NOMO-1 treated with dmso at 0.1 percent for 144 hours (cell line): ENCODE measurements at regions not wholly inside any gene's neighbourhood (a gene's known extent, or its start where the extent isn't known, plus 50 kb on each side); places are given as distances from the start of the nearest gene placed in this dataset.

ENCODE experiments used
- DNase-seq: peaks from one replicate; lab custom pipeline; 2025; ENCODE audit not compliant: unreplicated experiment; lab: John Stamatoyannopoulos, UW

GRCh38 chr6:146865756-146866379, 267.1 kb downstream of the ADGB start:
- DNase-seq: no peak

GRCh38 chr6:146866731-146867414, 268.1 kb downstream of the ADGB start:
- DNase-seq: no peak

- DNase-seq: no peak
Observed at GRCh38 chr6:146868671-146869209, 270.0 kb downstream of the ADGB start.

- DNase-seq: no peak
Observed at GRCh38 chr6:146870760-146871159, 272.0 kb downstream of the ADGB start.

- no peak for DNase-seq
Observed at GRCh38 chr6:146871611-146872425, 273.0 kb downstream of the ADGB start.

- DNase-seq: no peak
Observed at GRCh38 chr6:146872426-146872785, 273.6 kb downstream of the ADGB start.

- no peak for DNase-seq
Observed at GRCh38 chr6:146874278-146875018, 275.7 kb downstream of the ADGB start.

- DNase-seq: no peak
Observed at GRCh38 chr6:146875927-146876270, 277.1 kb downstream of the ADGB start.

GRCh38 chr6:146876271-146877151, 277.7 kb downstream of the ADGB start:
- peak; percentile 72 for DNase-seq

- DNase-seq: no peak
Observed at GRCh38 chr6:146878168-146878951, 279.6 kb downstream of the ADGB start.

- DNase-seq: no peak
Observed at GRCh38 chr6:146878952-146879340, 280.2 kb downstream of the ADGB start.

- DNase-seq: no peak
Observed at GRCh38 chr6:146879406-146880117, 280.8 kb downstream of the ADGB start.

GRCh38 chr6:146881228-146882181, 282.7 kb downstream of the ADGB start:
- no peak for DNase-seq

GRCh38 chr6:146883640-146884531, 285.1 kb downstream of the ADGB start:
- no peak for DNase-seq

- DNase-seq: no peak
Observed at GRCh38 chr6:146884728-146885127, 286.0 kb downstream of the ADGB start.

GRCh38 chr6:146885708-146886457, 287.1 kb downstream of the ADGB start:
- DNase-seq: no peak
